H1 (cell line): ENCODE measurements at regions not wholly inside any gene's neighbourhood (a gene's known extent, or its start where the extent isn't known, plus 50 kb on each side); places are given as distances from the start of the nearest gene placed in this dataset.

Experiments used
- CTCF ChIA-PET: fragments of 300-600 bp; sonication (Branson Sonifier 250); formaldehyde crosslinking; loops from one replicate; lab custom pipeline; 2021; ENCODE audit not compliant: partially characterized antibody; lab: Charles Lee
- POLR2A ChIA-PET: fragments of 300-600 bp; sonication (Branson Sonifier 250); formaldehyde crosslinking; loops from one replicate; lab custom pipeline; 2021; ENCODE audit warnings: inconsistent platforms; ENCODE audit not compliant: partially characterized antibody; lab: Charles Lee
- DNase-seq, 2 experiments: peaks; one replicate each; pipeline versions ENCODE4 v3.0.0 to v3.0.0-alpha.2; 2010 to 2022; ENCODE audit warnings: low spot score in 2 of 2, low read depth in 1 of 2, mixed read lengths in 1 of 2
- FAIRE-seq: peaks from 2 replicates; lab custom pipeline; 2011; peaks lifted over from hg19 to GRCh38; lab: Jason Lieb, UNC
- H2AFZ ChIP-seq: 2 replicates; pipeline ENCODE4 v1.8.1; 2012; ENCODE audit warnings: low read length, inconsistent platforms
- H2AK5ac ChIP-seq: 2 replicates; pipeline ENCODE4 v1.6.1; 2013; ENCODE audit warnings: low read depth, low read length
- H2BK120ac ChIP-seq: replicated peaks from 2 replicates; pipeline ENCODE3; 2013; ENCODE audit warnings: low read depth, low read length, inconsistent platforms
- H2BK12ac ChIP-seq: 2 replicates; pipeline ENCODE4 v1.6.1; 2013; ENCODE audit warnings: low read depth, low read length
- H2BK15ac ChIP-seq: 2 replicates; pipeline ENCODE4 v1.6.1; 2013; ENCODE audit warnings: low read length
- H2BK20ac ChIP-seq: 2 replicates; pipeline ENCODE4 v1.6.1; 2013; ENCODE audit warnings: low read length
- H2BK5ac ChIP-seq: 2 replicates; pipeline ENCODE4 v1.6.1; 2013; ENCODE audit warnings: low read depth, low read length
- H3K14ac ChIP-seq: 2 replicates; pipeline ENCODE4 v1.6.1; 2013; ENCODE audit warnings: inconsistent platforms; ENCODE audit not compliant: insufficient read length
- H3K18ac ChIP-seq: 2 replicates; pipeline ENCODE4 v1.6.1; 2013; ENCODE audit warnings: low read length; ENCODE audit errors: extremely low read depth
- H3K23ac ChIP-seq: 2 replicates; pipeline ENCODE4 v1.6.1; 2013; ENCODE audit warnings: inconsistent platforms; ENCODE audit not compliant: insufficient read length
- H3K23me2 ChIP-seq: 2 replicates; pipeline ENCODE4 v1.6.1; 2013; ENCODE audit warnings: low read depth, low read length
- H3K27ac ChIP-seq: 2 replicates; pipeline ENCODE4 v1.6.1; 2011; ENCODE audit warnings: low read depth, low read length, inconsistent platforms
- H3K27me3 ChIP-seq, 4 experiments: replicated peaks in 1 of 4; 1 replicate in 1 of 4; 2 replicates in 3 of 4; pipeline versions ENCODE4 v1.6.1 to v1.8.1; 2011 to 2013; ENCODE audit warnings: low read length in 3 of 4, mild to moderate bottlenecking in 3 of 4, inconsistent platforms in 2 of 4, mixed read lengths in 2 of 4, moderate library complexity in 1 of 4; ENCODE audit not compliant: control insufficient read depth in 3 of 4, insufficient read depth in 3 of 4; ENCODE audit errors: extremely low read depth in 1 of 4
- H3K36me3 ChIP-seq, 4 experiments: 2 replicates each; pipeline versions ENCODE4 v1.6.1 to v1.8.1; 2011 to 2013; ENCODE audit warnings: mild to moderate bottlenecking in 4 of 4, low read length in 3 of 4, moderate library complexity in 2 of 4, control low read depth in 1 of 4, inconsistent platforms in 1 of 4; ENCODE audit not compliant: insufficient read depth in 4 of 4, control insufficient read depth in 2 of 4
- H3K4ac ChIP-seq: replicated peaks from 2 replicates; pipeline ENCODE3; 2013; ENCODE audit warnings: low read length, low read depth, mixed read lengths, inconsistent platforms; ENCODE audit not compliant: insufficient read length
- H3K4me1 ChIP-seq, 4 experiments: replicated peaks in 1 of 4; 1 replicate in 1 of 4; 2 replicates in 3 of 4; pipeline versions ENCODE4 v1.6.1 to v1.8.1; 2011 to 2013; ENCODE audit warnings: low read length in 3 of 4, inconsistent platforms in 2 of 4, mixed read lengths in 1 of 4; ENCODE audit not compliant: insufficient read depth in 4 of 4, control insufficient read depth in 3 of 4
- H3K4me2 ChIP-seq, 2 experiments: 2 replicates each; pipeline versions ENCODE4 v1.6.1 to v1.8.1; 2011 to 2013; ENCODE audit warnings: low read depth in 2 of 2, low read length in 2 of 2, control low read depth in 1 of 2, inconsistent platforms in 1 of 2, mild to moderate bottlenecking in 1 of 2; ENCODE audit not compliant: insufficient read depth in 1 of 2
- H3K4me3 ChIP-seq, 4 experiments: fragments of 200-600, 300-600 bp in 1 of 4; sonication (generic), shearing (Covaris generic), sonication (Bioruptor Twin) in 1 of 4; 2 replicates each; pipeline versions ENCODE4 v1.5.1 to v1.8.1; 2011 to 2016; ENCODE audit warnings: low read length in 4 of 4, low read depth in 3 of 4, control low read depth in 2 of 4, inconsistent platforms in 2 of 4, mild to moderate bottlenecking in 2 of 4, mixed read lengths in 1 of 4, moderate library complexity in 1 of 4; ENCODE audit not compliant: insufficient read depth in 2 of 4; ENCODE audit errors: extremely low read depth in 1 of 4
- H3K56ac ChIP-seq: replicated peaks from 2 replicates; pipeline ENCODE3; 2013; ENCODE audit warnings: low read depth, mild to moderate bottlenecking, mixed read lengths, low read length, inconsistent platforms; ENCODE audit not compliant: insufficient read length
- H3K79me1 ChIP-seq: 2 replicates; pipeline ENCODE4 v1.6.1; 2013; ENCODE audit warnings: low read depth, low read length, control low read depth
- H3K79me2 ChIP-seq, 2 experiments: 2 replicates each; pipeline versions ENCODE4 v1.6.1 to v1.8.1; 2012 to 2013; ENCODE audit warnings: low read length in 2 of 2, mild to moderate bottlenecking in 2 of 2, inconsistent platforms in 1 of 2; ENCODE audit not compliant: insufficient read depth in 2 of 2, control insufficient read depth in 1 of 2
- H3K9ac ChIP-seq, 4 experiments: replicated peaks in 1 of 4; 1 replicate in 1 of 4; 2 replicates in 3 of 4; pipeline versions ENCODE4 v1.6.1 to v1.8.1; 2011 to 2013; ENCODE audit warnings: low read depth in 3 of 4, low read length in 3 of 4, control low read depth in 2 of 4, mild to moderate bottlenecking in 2 of 4, moderate library complexity in 2 of 4, inconsistent platforms in 1 of 4; ENCODE audit errors: extremely low read depth in 1 of 4
- H3K9me3 ChIP-seq, 2 experiments: 2 replicates each; pipeline versions ENCODE4 v1.6.1 to v1.8.1; 2012 to 2013; ENCODE audit warnings: mild to moderate bottlenecking in 2 of 2, moderate library complexity in 2 of 2, control low read depth in 1 of 2, inconsistent platforms in 1 of 2, low read depth in 1 of 2, low read length in 1 of 2, mixed read lengths in 1 of 2; ENCODE audit not compliant: insufficient read depth in 2 of 2
- H4K20me1 ChIP-seq, 2 experiments: replicated peaks in 1 of 2; 2 replicates each; pipeline versions ENCODE3 to v1.8.1; 2011 to 2013; ENCODE audit warnings: inconsistent platforms in 2 of 2, low read length in 2 of 2, mild to moderate bottlenecking in 1 of 2; ENCODE audit not compliant: insufficient read depth in 2 of 2, control insufficient read depth in 1 of 2
- H4K5ac ChIP-seq: 2 replicates; pipeline ENCODE4 v1.6.1; 2013; ENCODE audit warnings: low read length, low read depth, mixed read lengths, inconsistent platforms; ENCODE audit not compliant: insufficient read length
- H4K8ac ChIP-seq: 2 replicates; pipeline ENCODE4 v1.8.0; 2013; ENCODE audit warnings: mild to moderate bottlenecking, moderate library complexity, low read length, inconsistent platforms; ENCODE audit not compliant: insufficient read depth; ENCODE audit errors: extremely low read depth
- H4K91ac ChIP-seq: replicated peaks from 2 replicates; pipeline ENCODE3; 2013; ENCODE audit warnings: low read length, mixed read lengths, inconsistent platforms; ENCODE audit not compliant: insufficient read length
- CTCF ChIP-seq, 3 experiments: IDR thresholded peaks; 1 replicate in 2 of 3; 2 replicates in 1 of 3; pipeline versions ENCODE4 v1.5.1 to v1.6.1; 2011; ENCODE audit warnings: low read length in 3 of 3, mild to moderate bottlenecking in 3 of 3, inconsistent platforms in 2 of 3, low read depth in 1 of 3, moderate library complexity in 1 of 3; ENCODE audit not compliant: insufficient read depth in 1 of 3; ENCODE audit errors: control extremely low read depth in 1 of 3
- EGR1 ChIP-seq: IDR thresholded peaks from 2 replicates; pipeline ENCODE4 v1.6.1; 2011; ENCODE audit warnings: low read depth, low read length, borderline replicate concordance
- EP300 ChIP-seq, 2 experiments: IDR thresholded peaks; 1 replicate in 1 of 2; 2 replicates in 1 of 2; pipeline ENCODE4 v1.6.1; 2011 to 2012; ENCODE audit warnings: low read depth in 2 of 2, low read length in 2 of 2, mild to moderate bottlenecking in 2 of 2, borderline replicate concordance in 1 of 2, inconsistent platforms in 1 of 2, moderate library complexity in 1 of 2
- PHF8 ChIP-seq: fragments of 200-600 bp; sonication (generic); conservative IDR thresholded peaks from 2 replicates; pipeline ENCODE4 v1.7.1; 2012; ENCODE audit warnings: low read depth, mild to moderate bottlenecking, inconsistent platforms, low read length, moderate library complexity
- POLR2A ChIP-seq, 2 experiments: IDR thresholded peaks; 1 replicate in 1 of 2; 2 replicates in 1 of 2; pipeline ENCODE4 v1.6.1; 2011; ENCODE audit warnings: low read depth in 2 of 2, low read length in 2 of 2, mild to moderate bottlenecking in 2 of 2; ENCODE audit errors: control extremely low read depth in 1 of 2
- RFX5 ChIP-seq: IDR thresholded peaks from 2 replicates; pipeline ENCODE4 v1.6.1; 2011; ENCODE audit warnings: low read depth, low read length, improper control_type of control experiment, borderline replicate concordance
- RNF2 ChIP-seq: fragments of 200-900, 300-1000 bp; sonication (generic); IDR thresholded peaks from 2 replicates; pipeline ENCODE4 v1.7.1; 2016; ENCODE audit warnings: borderline replicate concordance, low read depth, mild to moderate bottlenecking, antibody characterized with exemption, low read length; ENCODE audit not compliant: poor library complexity, severe bottlenecking; ENCODE audit errors: missing control alignments
- SIRT6 ChIP-seq: IDR thresholded peaks from one replicate; pipeline ENCODE4 v1.7.1; 2012; ENCODE audit warnings: low read length, inconsistent platforms
- SIX5 ChIP-seq: IDR thresholded peaks from 2 replicates; pipeline ENCODE4 v1.6.1; 2011; ENCODE audit warnings: mild to moderate bottlenecking, low read depth, low read length
- SRF ChIP-seq: IDR thresholded peaks from 2 replicates; pipeline ENCODE4 v1.6.1; 2011; ENCODE audit warnings: mild to moderate bottlenecking, low read depth, low read length, moderate library complexity
- TBP ChIP-seq: IDR thresholded peaks from 2 replicates; pipeline ENCODE4 v1.6.1; 2011; ENCODE audit warnings: low read depth, low read length, improper control_type of control experiment
- WGBS, 2 experiments: shearing (Covaris generic) in 1 of 2; methylation state at CpG; one replicate each; pipeline versions ENCODE4 v1.1.6 to v1.1.7; 2013 to 2015; ENCODE audit warnings: low lambda C conversion rate in 2 of 2, mixed read lengths in 2 of 2, inconsistent platforms in 1 of 2, low coverage in 1 of 2, missing lambda C conversion rate in 1 of 2; ENCODE audit not compliant: insufficient replicate concordance in 2 of 2, insufficient coverage in 1 of 2, insufficient read length in 1 of 2; ENCODE audit errors: extremely low coverage in 1 of 2, missing lambda C conversion rate in 1 of 2; 5-methylcytosine and 5-hydroxymethylcytosine counted together

- Histone ChIP-seq H4K20me1 (no peaks in the 10 kb centered on the region), H2AFZ (no peak overlapping the region), H2BK120ac (no peak overlapping the region), H3K56ac (no peak overlapping the region), H2AK5ac (no peak overlapping the region), H3K79me2 (no peaks in the 10 kb centered on the region), H3K27me3 (no peaks in the 10 kb centered on the region; a peak in 1 of 7 replicates), H3K36me3 (no peaks in the 10 kb centered on the region), H3K9me3 (peaks cover 0 to 4% of the 10 kb centered on the region in 2 experiments; a peak in 2 of 4 replicates), H3K79me1 (no peaks in the 10 kb centered on the region), H2BK20ac (no peak overlapping the region), H3K18ac (no peak overlapping the region), H3K4me3 (no peak overlapping the region), H4K8ac (no peak overlapping the region), H2BK12ac (no peak overlapping the region; the same call in 1 of the 2 replicates), H2BK5ac (no peak overlapping the region), H2BK15ac (no peak overlapping the region), H3K9ac (no peak overlapping the region), H3K4me1 (peaks cover 3 to 11% (median 5%) of the 10 kb centered on the region in 4 experiments; a peak in 6 of 7 replicates), H3K23me2 (peaks cover 2% of the 10 kb centered on the region; the same call in 1 of the 2 replicates), H3K27ac (no peak overlapping the region), H3K23ac (no peak overlapping the region), H3K4me2 (no peak overlapping the region), H4K5ac (no peak overlapping the region), H4K91ac (no peak overlapping the region), H3K14ac (no peak overlapping the region), H3K4ac (no peak overlapping the region)
- ChIA-PET POLR2A (interaction anchor here (0.6 kb wide), 1 partner anchor 10 kb away, joined by 4 read pairs; no protein-coding TSS in a partner anchor), CTCF (interaction anchor here (0.7 to 0.9 kb wide), 2 partner anchors 10 to 270 kb away, joined by 3 to 4 read pairs; no protein-coding TSS in a partner anchor)
- 92% methylated on average over 4 of the region's 4 CpGs; no CpG with 5 or more reads in 1 of the 2 experiments for WGBS, 2 experiments
- no peak for TF ChIP-seq EGR1
- TF ChIP-seq RFX5, result no peak
- no peak for TF ChIP-seq POLR2A (IDR thresholded peaks at IDR 0.05; ENCODE audit: control extremely low read depth in 1 of 2, low read depth in 2 of 2, low read length in 2 of 2)
- TF ChIP-seq CTCF (IDR thresholded peaks at IDR 0.05; ENCODE audit: control extremely low read depth in 1 of 3, insufficient read depth in 1 of 3, low read depth in 1 of 3, low read length in 3 of 3), result no peak
- TF ChIP-seq SIX5, result no peak
- TF ChIP-seq PHF8, result no peak
- TF ChIP-seq SRF, result no peak
- no peak for TF ChIP-seq SIRT6
- TF ChIP-seq TBP, result no peak
- TF ChIP-seq EP300 (IDR thresholded peaks at IDR 0.05; ENCODE audit: borderline replicate concordance in 1 of 2, low read depth in 2 of 2, low read length in 2 of 2), result no peak
- TF ChIP-seq RNF2, result no peak
- FAIRE-seq (no peak), DNase-seq (no peak)
These were observed 295.1 kb upstream of the POU3F1 start for GRCh38 chr1:38341694-38342093.
